GM21786 (cell line): ENCODE measurements at regions not wholly inside any gene's neighbourhood (a gene's known extent, or its start where the extent isn't known, plus 50 kb on each side); places are given as distances from the start of the nearest gene placed in this dataset.

Experiments used
- ATAC-seq: cut with Tn5 transposase; IDR thresholded peaks from one replicate; pipeline ENCODE4 v1.9.1; 2021; ENCODE audit not compliant: unreplicated experiment

- ATAC-seq, result no peak
These were observed 772.4 kb upstream of the FBXO33 start for GRCh38 chr14:40204441-40205175.

- ATAC-seq, result no peak
These were observed 766.9 kb upstream of the FBXO33 start for GRCh38 chr14:40199101-40199500.

DNA sequence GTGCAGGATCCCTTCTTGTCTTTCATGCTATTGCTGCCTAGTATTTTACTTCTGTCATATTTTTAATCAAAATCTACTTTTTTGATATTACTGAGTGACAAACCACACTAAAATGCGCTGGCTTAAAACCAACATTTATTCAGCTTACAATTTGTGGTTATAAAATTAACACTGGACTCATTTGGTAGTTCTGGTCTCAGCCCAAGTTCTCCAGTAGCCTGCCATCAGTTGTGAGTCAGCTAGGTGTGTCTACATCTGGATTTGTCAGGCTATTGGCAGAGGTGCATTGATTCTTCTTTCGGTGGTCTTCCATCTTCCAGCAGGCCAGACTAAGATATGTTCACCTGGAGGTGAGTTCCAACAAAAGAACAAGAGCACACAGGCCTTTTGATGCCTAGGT lies 765.1 kb upstream of the FBXO33 start:
- no peak for ATAC-seq

DNA sequence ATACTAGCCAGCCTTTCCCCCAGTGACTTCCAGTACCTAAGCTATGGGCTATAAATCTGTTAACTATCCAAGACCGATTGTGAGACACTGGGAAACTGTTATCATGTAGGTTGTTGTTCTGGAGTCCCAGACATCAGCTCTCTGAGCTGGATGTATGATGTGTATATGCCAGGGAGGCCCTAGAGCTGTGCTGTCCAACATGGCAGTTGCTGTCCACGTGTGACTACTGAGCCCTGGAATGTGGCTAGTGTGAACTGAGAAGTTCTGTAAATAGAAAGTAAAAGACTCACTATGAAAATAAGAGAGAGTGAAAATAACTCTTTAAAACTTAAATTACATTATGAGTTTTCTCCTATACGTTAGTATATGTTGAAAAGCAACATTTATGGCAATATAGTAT lies 755.8 kb upstream of the FBXO33 start:
- no peak for ATAC-seq

- ATAC-seq, result no peak
These were observed 731.9 kb upstream of the FBXO33 start for GRCh38 chr14:40164083-40164482.

DNA sequence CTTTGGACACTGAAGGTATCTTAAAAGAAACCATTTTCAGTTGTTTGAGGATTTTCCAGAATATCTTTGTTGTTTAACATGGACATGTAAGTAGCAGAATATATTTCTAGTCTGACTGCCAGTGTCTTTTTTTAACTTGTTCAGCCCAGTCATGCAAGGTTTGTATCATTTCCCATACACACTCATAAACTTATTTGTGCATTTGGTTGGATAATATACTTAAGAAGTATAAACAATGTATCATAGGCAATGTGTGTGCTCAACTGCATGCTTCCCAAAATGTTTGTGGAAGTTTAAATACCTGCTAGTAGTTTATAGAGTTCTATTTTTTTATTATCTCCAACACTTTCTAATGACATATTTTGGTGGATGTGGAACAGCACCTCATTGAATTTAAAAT lies 707.4 kb upstream of the FBXO33 start:
- ATAC-seq, result no peak

GRCh38 chr14:40133463-40133862 lies 701.2 kb upstream of the FBXO33 start:
- no peak for ATAC-seq

DNA sequence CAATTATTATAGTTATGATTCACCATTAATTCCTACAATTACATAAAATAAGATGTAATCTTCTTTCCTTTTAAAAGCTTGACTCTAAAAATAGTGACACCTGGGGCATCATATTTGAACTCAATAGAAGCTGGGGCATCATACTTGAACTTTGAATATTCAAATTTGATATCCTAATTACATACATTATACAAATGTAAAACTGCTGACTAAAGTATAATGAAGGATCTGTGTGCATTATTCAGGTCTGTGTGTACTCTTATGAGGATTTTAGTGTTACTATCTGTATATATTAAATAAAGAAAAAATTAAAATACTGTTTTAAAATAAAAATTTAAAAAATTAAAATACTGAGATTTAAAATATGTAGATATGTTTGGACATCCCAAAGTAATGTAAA lies 696.9 kb upstream of the FBXO33 start:
- ATAC-seq, result no peak

DNA sequence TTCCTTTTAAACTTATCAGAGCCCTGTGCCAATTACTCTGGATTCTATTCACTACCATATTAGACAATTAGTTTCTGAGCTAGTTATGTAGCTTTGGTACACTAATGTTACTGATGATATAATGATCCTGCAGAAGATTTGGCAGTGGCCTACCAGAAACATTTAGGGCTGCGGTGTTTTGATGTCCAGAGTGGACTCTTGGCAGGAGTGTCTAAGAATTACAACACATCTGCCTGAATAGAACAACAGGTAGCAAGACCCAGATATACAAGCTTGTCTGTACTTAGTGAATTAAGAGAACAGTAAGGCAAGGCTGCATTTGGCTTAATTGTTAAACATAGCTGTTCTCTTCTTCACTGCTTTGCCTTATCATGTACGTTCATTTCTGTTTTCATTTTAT lies 691.6 kb upstream of the FBXO33 start:
- ATAC-seq, result no peak

DNA sequence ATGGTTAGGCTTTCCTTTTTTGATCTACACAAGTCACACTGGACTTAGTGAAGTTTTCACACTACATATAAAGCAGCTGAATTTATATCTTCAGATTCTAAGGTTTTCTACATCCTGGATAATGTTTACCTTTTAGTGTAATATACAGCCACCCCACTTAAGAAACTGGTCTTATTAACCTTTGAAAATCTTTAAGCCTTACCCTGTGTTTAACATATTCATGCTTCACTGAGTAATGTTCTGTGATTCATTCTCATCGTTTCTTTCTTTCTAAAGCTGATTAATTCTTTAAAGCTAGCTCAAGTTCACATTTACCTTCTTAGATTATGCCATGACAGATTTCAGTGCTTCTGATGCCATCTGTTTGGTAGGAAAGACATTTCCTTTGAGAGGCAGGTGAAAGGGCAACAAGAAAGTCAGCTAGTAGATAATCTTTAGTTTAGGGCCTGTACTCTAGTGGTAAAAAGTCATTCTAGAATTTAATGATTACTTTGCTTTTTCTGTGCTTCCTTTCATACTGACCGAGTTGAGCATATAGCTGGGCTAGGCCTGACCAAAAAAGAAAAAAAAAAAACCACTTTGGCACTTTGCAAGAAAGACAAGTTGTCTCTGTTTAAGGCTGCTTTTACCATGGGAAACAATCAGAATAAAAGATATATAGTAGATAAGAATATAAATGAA lies 690.9 kb upstream of the FBXO33 start:
- ATAC-seq, result peak; percentile 68

GRCh38 chr14:40119765-40120164 lies 687.5 kb upstream of the FBXO33 start:
- peak; percentile 58 for ATAC-seq

DNA sequence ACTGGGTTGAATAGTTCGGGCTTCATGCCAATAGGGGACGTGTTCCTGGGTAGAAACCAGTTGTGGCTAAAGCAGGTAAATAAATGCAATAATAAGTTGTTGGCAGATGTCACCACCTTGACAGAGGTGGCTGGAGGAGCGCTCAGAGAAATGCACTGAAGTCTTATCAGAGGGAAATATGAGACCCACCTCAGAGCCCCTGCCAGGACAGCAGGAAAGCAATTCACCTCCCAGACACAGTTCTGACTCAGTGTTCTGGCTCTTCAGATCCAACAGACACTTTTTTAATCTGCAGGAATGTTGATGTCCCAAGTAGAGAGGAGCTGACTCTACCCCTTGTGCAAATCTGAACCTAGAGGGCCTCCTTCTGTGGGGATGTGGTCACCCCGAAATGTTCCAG lies 687.1 kb upstream of the FBXO33 start:
- peak; percentile 10 for ATAC-seq

GRCh38 chr14:40115583-40115982 lies 683.4 kb upstream of the FBXO33 start:
- ATAC-seq, result no peak

GRCh38 chr14:40113671-40114070 lies 681.4 kb upstream of the FBXO33 start:
- no peak for ATAC-seq

GRCh38 chr14:40100544-40101196 lies 668.4 kb upstream of the FBXO33 start:
- no peak for ATAC-seq

GRCh38 chr14:40099316-40099715 lies 667.1 kb upstream of the FBXO33 start:
- ATAC-seq, result no peak

DNA sequence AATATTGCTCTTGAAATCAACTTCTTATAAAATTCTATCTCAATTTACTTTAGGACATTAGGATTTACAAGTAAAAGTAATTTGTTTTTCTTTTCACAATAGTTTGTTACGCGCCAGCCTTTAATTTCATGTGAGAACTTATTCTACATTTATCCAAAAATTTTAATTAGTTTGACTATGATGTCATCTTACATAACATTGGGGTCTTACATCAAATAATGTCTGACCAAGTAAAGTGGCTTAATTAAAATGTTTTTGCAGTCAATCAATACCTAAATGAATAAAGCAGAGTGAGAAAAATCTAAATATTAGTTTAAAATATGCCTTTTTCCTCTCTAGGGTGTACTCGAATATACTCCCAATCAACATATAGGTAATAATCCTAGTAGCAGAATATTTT lies 666.2 kb upstream of the FBXO33 start:
- no peak for ATAC-seq

DNA sequence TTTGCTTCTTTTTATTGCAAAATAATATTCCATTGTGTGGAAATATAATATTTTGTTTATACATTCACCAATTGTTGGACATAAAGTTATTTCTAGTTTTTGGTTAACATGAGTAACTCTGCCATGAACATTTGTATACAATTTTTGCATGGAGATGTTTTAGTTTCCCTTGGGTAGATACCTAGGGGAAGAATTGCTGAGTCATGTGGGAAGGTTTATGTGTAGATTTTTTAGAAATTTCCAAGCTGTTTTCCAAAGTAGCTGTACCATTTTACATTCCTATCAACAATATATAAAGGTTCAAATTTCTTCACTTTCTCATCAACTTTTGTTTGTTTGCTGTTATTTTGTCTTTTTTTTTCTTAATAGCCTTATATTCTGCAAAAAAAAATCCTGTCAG lies 664.7 kb upstream of the FBXO33 start:
- ATAC-seq, result no peak

DNA sequence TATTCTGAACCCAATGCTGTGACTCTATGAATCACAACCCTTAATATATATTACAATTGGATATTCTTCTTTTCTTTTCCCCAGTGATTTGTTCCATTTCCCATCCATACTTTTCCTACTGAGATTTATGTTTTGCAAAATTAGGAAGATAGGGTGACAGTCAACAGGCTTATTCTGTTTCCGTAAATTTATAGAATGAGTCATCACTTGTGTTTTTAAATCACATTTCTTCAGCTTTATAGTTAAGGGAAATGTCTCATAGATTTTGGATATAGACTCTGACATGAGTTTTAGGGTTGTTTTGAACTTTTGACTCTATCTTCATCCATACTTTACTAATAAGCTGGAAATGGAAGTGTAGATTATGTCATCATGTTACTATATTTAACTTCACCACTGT lies 661.6 kb upstream of the FBXO33 start:
- no peak for ATAC-seq

- ATAC-seq, result no peak
These were observed 641.9 kb upstream of the FBXO33 start for GRCh38 chr14:40074169-40074568.

DNA sequence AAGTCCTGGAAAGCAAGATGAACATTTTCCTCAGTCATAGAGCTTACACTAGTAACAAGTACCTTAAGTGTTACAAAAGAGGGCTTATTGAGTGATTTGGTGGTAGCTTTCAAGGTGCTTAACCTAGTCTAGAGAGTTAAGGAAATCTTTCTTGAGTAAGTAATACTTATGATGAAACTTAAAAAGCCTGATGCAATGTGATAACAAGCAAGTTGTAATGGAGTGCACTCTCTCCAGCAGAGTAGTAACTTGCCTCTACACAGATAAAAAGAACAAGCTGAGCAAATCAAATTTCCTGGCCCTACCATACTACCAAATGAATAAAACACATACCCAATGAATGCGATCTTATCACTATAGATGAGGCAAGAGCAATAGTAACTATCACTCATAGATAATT lies 639.9 kb upstream of the FBXO33 start:
- ATAC-seq, result no peak
